ENCODE measurements at regions not wholly inside any gene's neighbourhood (a gene's known extent, or its start where the extent isn't known, plus 50 kb on each side); places are given as distances from the start of the nearest gene placed in this dataset.

DNA sequence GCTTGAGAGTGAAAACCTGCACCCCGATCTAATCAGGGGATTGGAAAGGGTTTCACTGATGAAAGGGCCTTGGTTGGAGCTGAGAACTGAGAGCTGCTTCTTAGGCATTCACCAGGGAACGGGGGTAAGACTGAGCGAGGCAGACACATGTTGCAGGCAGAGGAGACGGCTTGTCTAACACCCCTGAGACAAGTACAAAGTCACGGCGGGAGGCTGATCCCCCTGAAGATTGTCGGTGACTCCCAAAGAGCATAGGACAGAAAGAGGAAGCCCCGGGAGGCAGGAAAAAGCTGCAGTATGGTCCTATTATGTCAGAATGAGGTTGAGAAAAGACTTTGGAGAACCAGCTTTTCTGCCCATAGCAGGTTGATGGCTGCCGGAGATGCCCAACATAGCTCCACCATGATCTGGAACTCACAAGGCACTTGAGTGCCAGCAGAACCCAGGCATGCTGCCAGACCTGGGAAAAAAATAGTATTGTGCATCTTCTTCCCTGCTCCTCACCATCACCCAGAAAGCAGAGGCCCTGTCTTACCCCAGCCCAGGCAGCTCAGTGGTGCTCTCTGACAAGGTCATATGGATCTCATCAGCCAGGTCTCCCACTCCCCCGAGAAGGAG lies 463.9 kb upstream of the PROX1 start:
- TF ChIP-seq, protein P1, sequence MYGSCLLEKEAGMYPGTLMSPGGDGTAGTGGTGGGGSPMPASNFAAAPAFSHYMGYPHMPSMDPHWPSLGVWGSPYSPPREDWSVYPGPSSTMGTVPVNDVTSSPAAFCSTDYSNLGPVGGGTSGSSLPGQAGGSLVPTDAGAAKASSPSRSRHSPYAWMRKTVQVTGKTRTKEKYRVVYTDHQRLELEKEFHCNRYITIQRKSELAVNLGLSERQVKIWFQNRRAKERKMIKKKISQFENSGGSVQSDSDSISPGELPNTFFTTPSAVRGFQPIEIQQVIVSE (CRISPR knock-in tag; IDR thresholded peaks at IDR 0.05; ENCODE audit: borderline replicate concordance): no peak
- TF ChIP-seq ZNF416 (CRISPR knock-in tag; IDR thresholded peaks at IDR 0.05) (no peak), FOXP1 (CRISPR knock-in tag; IDR thresholded peaks at IDR 0.05; ENCODE audit: borderline replicate concordance) (no peak), ZNF232 (CRISPR knock-in tag; IDR thresholded peaks at IDR 0.05) (no peak), NR2C2 (CRISPR knock-in tag; IDR thresholded peaks at IDR 0.05) (no peak), ZNF219 (CRISPR knock-in tag; IDR thresholded peaks at IDR 0.05; ENCODE audit: borderline replicate concordance) (no peak), NFYB (CRISPR knock-in tag; conservative IDR thresholded peaks at IDR 0.05; ENCODE audit: low read depth) (no peak), JUN (CRISPR knock-in tag; IDR thresholded peaks at IDR 0.05) (no peak), ZBTB43 (CRISPR knock-in tag; IDR thresholded peaks at IDR 0.05) (no peak), FOXK1 (CRISPR knock-in tag; IDR thresholded peaks at IDR 0.05) (no peak), ELF4 (CRISPR knock-in tag; IDR thresholded peaks at IDR 0.05; ENCODE audit: low read depth) (no peak), PRRX2 (CRISPR knock-in tag; IDR thresholded peaks at IDR 0.05) (no peak), SMAD4 (CRISPR knock-in tag; IDR thresholded peaks at IDR 0.05) (no peak), RORB (CRISPR knock-in tag; IDR thresholded peaks at IDR 0.05) (no peak), NFATC4 (CRISPR knock-in tag; IDR thresholded peaks at IDR 0.05) (no peak), IRF1 (CRISPR knock-in tag; IDR thresholded peaks at IDR 0.05) (no peak)
- TF ChIP-seq, protein P2, sequence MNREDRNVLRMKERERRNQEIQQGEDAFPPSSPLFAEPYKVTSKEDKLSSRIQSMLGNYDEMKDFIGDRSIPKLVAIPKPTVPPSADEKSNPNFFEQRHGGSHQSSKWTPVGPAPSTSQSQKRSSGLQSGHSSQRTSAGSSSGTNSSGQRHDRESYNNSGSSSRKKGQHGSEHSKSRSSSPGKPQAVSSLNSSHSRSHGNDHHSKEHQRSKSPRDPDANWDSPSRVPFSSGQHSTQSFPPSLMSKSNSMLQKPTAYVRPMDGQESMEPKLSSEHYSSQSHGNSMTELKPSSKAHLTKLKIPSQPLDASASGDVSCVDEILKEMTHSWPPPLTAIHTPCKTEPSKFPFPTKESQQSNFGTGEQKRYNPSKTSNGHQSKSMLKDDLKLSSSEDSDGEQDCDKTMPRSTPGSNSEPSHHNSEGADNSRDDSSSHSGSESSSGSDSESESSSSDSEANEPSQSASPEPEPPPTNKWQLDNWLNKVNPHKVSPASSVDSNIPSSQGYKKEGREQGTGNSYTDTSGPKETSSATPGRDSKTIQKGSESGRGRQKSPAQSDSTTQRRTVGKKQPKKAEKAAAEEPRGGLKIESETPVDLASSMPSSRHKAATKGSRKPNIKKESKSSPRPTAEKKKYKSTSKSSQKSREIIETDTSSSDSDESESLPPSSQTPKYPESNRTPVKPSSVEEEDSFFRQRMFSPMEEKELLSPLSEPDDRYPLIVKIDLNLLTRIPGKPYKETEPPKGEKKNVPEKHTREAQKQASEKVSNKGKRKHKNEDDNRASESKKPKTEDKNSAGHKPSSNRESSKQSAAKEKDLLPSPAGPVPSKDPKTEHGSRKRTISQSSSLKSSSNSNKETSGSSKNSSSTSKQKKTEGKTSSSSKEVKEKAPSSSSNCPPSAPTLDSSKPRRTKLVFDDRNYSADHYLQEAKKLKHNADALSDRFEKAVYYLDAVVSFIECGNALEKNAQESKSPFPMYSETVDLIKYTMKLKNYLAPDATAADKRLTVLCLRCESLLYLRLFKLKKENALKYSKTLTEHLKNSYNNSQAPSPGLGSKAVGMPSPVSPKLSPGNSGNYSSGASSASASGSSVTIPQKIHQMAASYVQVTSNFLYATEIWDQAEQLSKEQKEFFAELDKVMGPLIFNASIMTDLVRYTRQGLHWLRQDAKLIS (CRISPR knock-in tag; IDR thresholded peaks at IDR 0.05; ENCODE audit: borderline replicate concordance): no peak
- TF ChIP-seq, protein P3, sequence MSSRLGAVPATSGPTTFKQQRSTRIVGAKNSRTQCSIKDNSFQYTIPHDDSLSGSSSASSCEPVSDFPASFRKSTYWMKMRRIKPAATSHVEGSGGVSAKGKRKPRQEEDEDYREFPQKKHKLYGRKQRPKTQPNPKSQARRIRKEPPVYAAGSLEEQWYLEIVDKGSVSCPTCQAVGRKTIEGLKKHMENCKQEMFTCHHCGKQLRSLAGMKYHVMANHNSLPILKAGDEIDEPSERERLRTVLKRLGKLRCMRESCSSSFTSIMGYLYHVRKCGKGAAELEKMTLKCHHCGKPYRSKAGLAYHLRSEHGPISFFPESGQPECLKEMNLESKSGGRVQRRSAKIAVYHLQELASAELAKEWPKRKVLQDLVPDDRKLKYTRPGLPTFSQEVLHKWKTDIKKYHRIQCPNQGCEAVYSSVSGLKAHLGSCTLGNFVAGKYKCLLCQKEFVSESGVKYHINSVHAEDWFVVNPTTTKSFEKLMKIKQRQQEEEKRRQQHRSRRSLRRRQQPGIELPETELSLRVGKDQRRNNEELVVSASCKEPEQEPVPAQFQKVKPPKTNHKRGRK (CRISPR knock-in tag; IDR thresholded peaks at IDR 0.05; ENCODE audit: borderline replicate concordance): no peak
- DNase-seq (ENCODE audit: low spot score) (no peak), ATAC-seq (peak; percentile 47)
- Mint-ChIP-seq H3K4me1 (no peaks in the 10 kb centered on the region; the same call in 1 of the 2 replicates), H3K4me3 (no peak overlapping the region), H3K27me3 (ENCODE audit: low read depth) (no peaks in the 10 kb centered on the region), H3K9me3 (peaks cover 18% of the 10 kb centered on the region), H3K36me3 (peaks cover 6% of the 10 kb centered on the region), H3K27ac (no peak overlapping the region)
- ChIA-PET POLR2A (interaction anchor here (0.5 kb wide), 1 partner anchor 847 kb away, joined by 11 read pairs; no protein-coding TSS in a partner anchor), CTCF (interaction anchor here (0.6 kb wide), 2 partner anchors 149 to 586 kb away, joined by 3 to 4 read pairs; no protein-coding TSS in a partner anchor)

DNA sequence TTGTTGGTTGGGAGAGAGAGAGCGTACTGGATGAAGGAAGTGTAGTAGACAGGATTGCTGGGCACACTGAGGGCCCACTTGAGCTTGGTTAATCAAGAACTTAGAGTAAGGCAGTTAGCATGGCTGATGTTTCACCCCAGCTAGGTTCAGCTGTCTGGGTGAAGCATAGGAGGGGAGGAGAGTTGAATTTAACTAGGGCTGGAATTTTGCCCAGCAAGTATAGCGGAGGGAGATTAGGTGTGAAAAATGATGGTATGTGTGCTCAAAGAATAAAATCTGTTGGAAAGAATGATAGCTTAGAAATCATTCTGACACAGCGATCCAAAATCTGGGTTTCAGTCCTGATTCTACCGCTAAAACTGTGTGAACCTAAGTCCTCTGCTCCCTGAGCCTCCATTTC lies 461.5 kb upstream of the PROX1 start:
- Mint-ChIP-seq H3K27me3 (ENCODE audit: low read depth) (no peaks in the 10 kb centered on the region; the same call in 1 of the 2 replicates), H3K9me3 (peaks cover 25% of the 10 kb centered on the region), H3K27ac (no peak overlapping the region), H3K4me3 (no peak overlapping the region), H3K36me3 (peaks cover 6% of the 10 kb centered on the region), H3K4me1 (peaks cover 14% of the 10 kb centered on the region)
- CTCF ChIA-PET: no interaction called here
- TF ChIP-seq ZNF317 (CRISPR knock-in tag; IDR thresholded peaks at IDR 0.05; ENCODE audit: borderline replicate concordance, low read depth): no peak
- TF ChIP-seq, protein P4, sequence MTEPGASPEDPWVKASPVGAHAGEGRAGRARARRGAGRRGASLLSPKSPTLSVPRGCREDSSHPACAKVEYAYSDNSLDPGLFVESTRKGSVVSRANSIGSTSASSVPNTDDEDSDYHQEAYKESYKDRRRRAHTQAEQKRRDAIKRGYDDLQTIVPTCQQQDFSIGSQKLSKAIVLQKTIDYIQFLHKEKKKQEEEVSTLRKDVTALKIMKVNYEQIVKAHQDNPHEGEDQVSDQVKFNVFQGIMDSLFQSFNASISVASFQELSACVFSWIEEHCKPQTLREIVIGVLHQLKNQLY (CRISPR knock-in tag; IDR thresholded peaks at IDR 0.05): no peak
- TF ChIP-seq ZBTB21 (CRISPR knock-in tag; IDR thresholded peaks at IDR 0.05; ENCODE audit: borderline replicate concordance): no peak
- no peak for ATAC-seq
- no peak for DNase-seq (ENCODE audit: low spot score)
- POLR2A ChIA-PET: no interaction called here
